ENCODE measurements at regions not wholly inside any gene's neighbourhood (a gene's known extent, or its start where the extent isn't known, plus 50 kb on each side); places are given as distances from the start of the nearest gene placed in this dataset.

GRCh38 chr4:114458728-114459127 is 139.9 kb upstream of the UGT8 start:
- no peak for TF ChIP-seq TP53 (CRISPR knock-in tag; IDR thresholded peaks at IDR 0.05)
- TF ChIP-seq CTCF (IDR thresholded peaks at IDR 0.05) = no peak
- no peak for TF ChIP-seq ZNF121 (CRISPR knock-in tag; IDR thresholded peaks at IDR 0.05)
- no peak for TF ChIP-seq OVOL2 (CRISPR knock-in tag; IDR thresholded peaks at IDR 0.05; ENCODE audit: borderline replicate concordance)
- TF ChIP-seq, protein P1, sequence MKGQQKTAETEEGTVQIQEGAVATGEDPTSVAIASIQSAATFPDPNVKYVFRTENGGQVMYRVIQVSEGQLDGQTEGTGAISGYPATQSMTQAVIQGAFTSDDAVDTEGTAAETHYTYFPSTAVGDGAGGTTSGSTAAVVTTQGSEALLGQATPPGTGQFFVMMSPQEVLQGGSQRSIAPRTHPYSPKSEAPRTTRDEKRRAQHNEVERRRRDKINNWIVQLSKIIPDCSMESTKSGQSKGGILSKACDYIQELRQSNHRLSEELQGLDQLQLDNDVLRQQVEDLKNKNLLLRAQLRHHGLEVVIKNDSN (CRISPR knock-in tag; IDR thresholded peaks at IDR 0.05) = no peak
- no peak for TF ChIP-seq RELA (CRISPR knock-in tag; IDR thresholded peaks at IDR 0.05; ENCODE audit: borderline replicate concordance)
- no peak for TF ChIP-seq ATF2 (CRISPR knock-in tag; IDR thresholded peaks at IDR 0.05; ENCODE audit: borderline replicate concordance, low read depth)
- no peak for TF ChIP-seq NR2C2 (CRISPR knock-in tag; IDR thresholded peaks at IDR 0.05)
- TF ChIP-seq ZNF263 (CRISPR knock-in tag; IDR thresholded peaks at IDR 0.05; ENCODE audit: low read depth) = no peak
- TF ChIP-seq FOXK1 (CRISPR knock-in tag; IDR thresholded peaks at IDR 0.05) = no peak
- TF ChIP-seq, protein P2, sequence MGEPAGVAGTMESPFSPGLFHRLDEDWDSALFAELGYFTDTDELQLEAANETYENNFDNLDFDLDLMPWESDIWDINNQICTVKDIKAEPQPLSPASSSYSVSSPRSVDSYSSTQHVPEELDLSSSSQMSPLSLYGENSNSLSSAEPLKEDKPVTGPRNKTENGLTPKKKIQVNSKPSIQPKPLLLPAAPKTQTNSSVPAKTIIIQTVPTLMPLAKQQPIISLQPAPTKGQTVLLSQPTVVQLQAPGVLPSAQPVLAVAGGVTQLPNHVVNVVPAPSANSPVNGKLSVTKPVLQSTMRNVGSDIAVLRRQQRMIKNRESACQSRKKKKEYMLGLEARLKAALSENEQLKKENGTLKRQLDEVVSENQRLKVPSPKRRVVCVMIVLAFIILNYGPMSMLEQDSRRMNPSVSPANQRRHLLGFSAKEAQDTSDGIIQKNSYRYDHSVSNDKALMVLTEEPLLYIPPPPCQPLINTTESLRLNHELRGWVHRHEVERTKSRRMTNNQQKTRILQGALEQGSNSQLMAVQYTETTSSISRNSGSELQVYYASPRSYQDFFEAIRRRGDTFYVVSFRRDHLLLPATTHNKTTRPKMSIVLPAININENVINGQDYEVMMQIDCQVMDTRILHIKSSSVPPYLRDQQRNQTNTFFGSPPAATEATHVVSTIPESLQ (CRISPR knock-in tag; IDR thresholded peaks at IDR 0.05) = no peak
- no peak for TF ChIP-seq CBFB (CRISPR knock-in tag; IDR thresholded peaks at IDR 0.05; ENCODE audit: low read depth)
- TF ChIP-seq, protein P3, sequence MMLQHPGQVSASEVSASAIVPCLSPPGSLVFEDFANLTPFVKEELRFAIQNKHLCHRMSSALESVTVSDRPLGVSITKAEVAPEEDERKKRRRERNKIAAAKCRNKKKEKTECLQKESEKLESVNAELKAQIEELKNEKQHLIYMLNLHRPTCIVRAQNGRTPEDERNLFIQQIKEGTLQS (CRISPR knock-in tag; conservative IDR thresholded peaks at IDR 0.05) = no peak

Data from WTC11 (cell line).